ENCODE measurements at regions not wholly inside any gene's neighbourhood (a gene's known extent, or its start where the extent isn't known, plus 50 kb on each side); places are given as distances from the start of the nearest gene placed in this dataset.

GRCh38 chrX:79645749-79646148 is 278.6 kb upstream of the ITM2A start:
- DNase-seq = no peak

- DNase-seq = no peak
Measured at GRCh38 chrX:79631526-79631925, 264.4 kb upstream of the ITM2A start.

GRCh38 chrX:79630033-79631009 is 263.2 kb upstream of the ITM2A start:
- no peak for DNase-seq

GRCh38 chrX:79623098-79623762 is 256.1 kb upstream of the ITM2A start:
- no peak for DNase-seq

GRCh38 chrX:79618280-79618679 is 251.1 kb upstream of the ITM2A start:
- no peak for DNase-seq

- DNase-seq = no peak
Measured at GRCh38 chrX:79604364-79604763, 237.2 kb upstream of the ITM2A start.

GRCh38 chrX:79601341-79602131 is 234.4 kb upstream of the ITM2A start:
- DNase-seq = no peak

- DNase-seq = no peak
Measured at GRCh38 chrX:79592259-79592658, 225.1 kb upstream of the ITM2A start.

GRCh38 chrX:79588233-79588632 is 221.1 kb upstream of the ITM2A start:
- no peak for DNase-seq

GRCh38 chrX:79573760-79574159 is 206.6 kb upstream of the ITM2A start:
- DNase-seq = no peak

GRCh38 chrX:79572566-79572965 is 205.4 kb upstream of the ITM2A start:
- no peak for DNase-seq

GRCh38 chrX:79570524-79571240 is 203.5 kb upstream of the ITM2A start:
- no peak for DNase-seq

GRCh38 chrX:79568309-79568708 is 201.2 kb upstream of the ITM2A start:
- DNase-seq = no peak

- DNase-seq = no peak
Measured at GRCh38 chrX:79564362-79564761, 197.2 kb upstream of the ITM2A start.

- DNase-seq = no peak
Measured at GRCh38 chrX:79559290-79559689, 192.2 kb upstream of the ITM2A start.

- DNase-seq = no peak
Measured at GRCh38 chrX:79557212-79557611, 190.1 kb upstream of the ITM2A start.

- no peak for DNase-seq
Measured at GRCh38 chrX:79556800-79557199, 189.7 kb upstream of the ITM2A start.

GRCh38 chrX:79530310-79531108 is 163.4 kb upstream of the ITM2A start:
- DNase-seq = no peak

GRCh38 chrX:79524642-79525041 is 157.5 kb upstream of the ITM2A start:
- DNase-seq = no peak

GRCh38 chrX:79515529-79515928 is 148.4 kb upstream of the ITM2A start:
- no peak for DNase-seq

GRCh38 chrX:79511799-79512198 is 144.7 kb upstream of the ITM2A start:
- DNase-seq = no peak

- DNase-seq = no peak
Measured at GRCh38 chrX:79506001-79506400, 138.9 kb upstream of the ITM2A start.
